H9 (cell line): ENCODE measurements at regions not wholly inside any gene's neighbourhood (a gene's known extent, or its start where the extent isn't known, plus 50 kb on each side); places are given as distances from the start of the nearest gene placed in this dataset.

Source experiments
- DNase-seq: peaks from one replicate; pipeline ENCODE4 v3.0.0-alpha.2; 2017
- H2AFZ ChIP-seq: one replicate; pipeline ENCODE4 v1.6.1; 2013; ENCODE audit warnings: mild to moderate bottlenecking, low read length, control low read depth, moderate library complexity
- H2AK5ac ChIP-seq: 2 replicates; pipeline ENCODE4 v1.6.1; 2013; ENCODE audit warnings: low read length, control low read depth, mixed read lengths; ENCODE audit not compliant: insufficient read length
- H2BK120ac ChIP-seq: one replicate; pipeline ENCODE4 v1.6.1; 2013; ENCODE audit warnings: low read depth, mild to moderate bottlenecking, low read length, control low read depth, inconsistent platforms; ENCODE audit not compliant: poor library complexity, severe bottlenecking
- H2BK12ac ChIP-seq: 2 replicates; pipeline ENCODE4 v1.6.1; 2013; ENCODE audit warnings: low read length, control low read depth, mixed read lengths, low read depth; ENCODE audit not compliant: insufficient read length
- H2BK15ac ChIP-seq: 2 replicates; pipeline ENCODE4 v1.6.1; 2013; ENCODE audit warnings: low read depth, low read length, control low read depth
- H2BK20ac ChIP-seq: one replicate; pipeline ENCODE4 v1.6.1; 2013; ENCODE audit warnings: low read depth, mild to moderate bottlenecking, low read length, control low read depth, inconsistent platforms; ENCODE audit not compliant: poor library complexity, severe bottlenecking
- H2BK5ac ChIP-seq: 2 replicates; pipeline ENCODE4 v1.6.1; 2013; ENCODE audit warnings: low read length, control low read depth, mixed read lengths; ENCODE audit not compliant: insufficient read length
- H3K14ac ChIP-seq: 2 replicates; pipeline ENCODE4 v1.6.1; 2013; ENCODE audit warnings: low read length, control low read depth; ENCODE audit not compliant: insufficient read depth
- H3K18ac ChIP-seq: 2 replicates; pipeline ENCODE4 v1.6.1; 2013; ENCODE audit warnings: low read depth, mild to moderate bottlenecking, mixed read lengths, low read length, control low read depth; ENCODE audit not compliant: insufficient read length
- H3K23ac ChIP-seq: 2 replicates; pipeline ENCODE4 v1.6.1; 2013; ENCODE audit warnings: low read length, control low read depth, mixed read lengths, low read depth; ENCODE audit not compliant: insufficient read length
- H3K23me2 ChIP-seq: 2 replicates; pipeline ENCODE4 v1.6.1; 2013; ENCODE audit warnings: low read depth, mild to moderate bottlenecking, mixed read lengths, low read length, control low read depth; ENCODE audit not compliant: insufficient read length, poor library complexity, severe bottlenecking
- H3K27ac ChIP-seq: 2 replicates; pipeline ENCODE4 v1.5.1; 2013; ENCODE audit warnings: low read length, control low read depth, mixed read lengths, low read depth; ENCODE audit not compliant: insufficient read length
- H3K27me3 ChIP-seq: 2 replicates; pipeline ENCODE4 v1.6.1; 2013; ENCODE audit warnings: low read length, control low read depth, inconsistent platforms; ENCODE audit not compliant: insufficient read depth
- H3K4ac ChIP-seq: 2 replicates; pipeline ENCODE4 v1.6.1; 2013; ENCODE audit warnings: low read depth, mild to moderate bottlenecking, control low read depth, inconsistent platforms, low read length, moderate library complexity
- H3K4me1 ChIP-seq: 2 replicates; pipeline ENCODE4 v1.6.1; 2013; ENCODE audit warnings: low read length, control low read depth, inconsistent platforms; ENCODE audit not compliant: insufficient read depth
- H3K4me2 ChIP-seq: 2 replicates; pipeline ENCODE4 v1.6.1; 2013; ENCODE audit warnings: low read length, control low read depth, mixed read lengths; ENCODE audit not compliant: insufficient read length, insufficient read depth
- H3K56ac ChIP-seq: 2 replicates; pipeline ENCODE4 v1.6.1; 2013; ENCODE audit warnings: low read depth, mild to moderate bottlenecking, mixed read lengths, low read length, control low read depth; ENCODE audit not compliant: insufficient read length
- H3K79me1 ChIP-seq: 2 replicates; pipeline ENCODE4 v1.6.1; 2013; ENCODE audit warnings: low read depth, mild to moderate bottlenecking, moderate library complexity, low read length, control low read depth, inconsistent platforms; ENCODE audit not compliant: insufficient read depth, poor library complexity, severe bottlenecking
- H3K79me2 ChIP-seq: 2 replicates; pipeline ENCODE4 v1.6.1; 2013; ENCODE audit warnings: low read length, control low read depth, inconsistent platforms; ENCODE audit not compliant: insufficient read depth
- H3K9ac ChIP-seq: 2 replicates; pipeline ENCODE4 v1.6.1; 2013; ENCODE audit warnings: low read length, control low read depth, mixed read lengths; ENCODE audit not compliant: insufficient read length; ENCODE audit errors: extremely low read depth
- H3K9me3 ChIP-seq: one replicate; pipeline ENCODE4 v1.6.1; 2013; ENCODE audit warnings: low read depth, low read length, inconsistent platforms; ENCODE audit not compliant: control insufficient read depth
- H3T11ph ChIP-seq: one replicate; pipeline ENCODE4 v1.6.1; 2013; ENCODE audit warnings: mild to moderate bottlenecking, low read length, control low read depth, inconsistent platforms
- H4K20me1 ChIP-seq: one replicate; pipeline ENCODE4 v1.6.1; 2013; ENCODE audit not compliant: control insufficient read depth, insufficient read length, insufficient read depth
- H4K5ac ChIP-seq: 2 replicates; pipeline ENCODE4 v1.6.1; 2013; ENCODE audit warnings: low read depth, mild to moderate bottlenecking, mixed read lengths, low read length, control low read depth; ENCODE audit not compliant: insufficient read length
- H4K8ac ChIP-seq: replicated peaks from 2 replicates; pipeline ENCODE4 v1.6.1; 2013; ENCODE audit warnings: low read length, control low read depth, mixed read lengths, low read depth; ENCODE audit not compliant: insufficient read length
- H4K91ac ChIP-seq: 2 replicates; pipeline ENCODE4 v1.6.1; 2013; ENCODE audit warnings: low read depth, mild to moderate bottlenecking, moderate library complexity, mixed read lengths, low read length, control low read depth; ENCODE audit not compliant: insufficient read length
- H3K27ac Mint-ChIP-seq, 3 experiments: 2 replicates in 2 of 3; 3 replicates in 1 of 3; pipeline ENCODE4 v1.8.0; 2020 to 2021; ENCODE audit warnings: mixed read lengths in 3 of 3, mild to moderate bottlenecking in 1 of 3, moderate library complexity in 1 of 3
- H3K27me3 Mint-ChIP-seq: 2 replicates; pipeline ENCODE4 v1.8.0; 2021; ENCODE audit warnings: low read depth, mild to moderate bottlenecking, moderate library complexity, mixed read lengths
- H3K36me3 Mint-ChIP-seq, 3 experiments: 2 replicates in 2 of 3; 3 replicates in 1 of 3; pipeline ENCODE4 v1.8.0; 2020 to 2021; ENCODE audit warnings: low read depth in 3 of 3, mixed read lengths in 3 of 3; ENCODE audit not compliant: insufficient read depth in 1 of 3
- H3K4me1 Mint-ChIP-seq, 2 experiments: 2 replicates each; pipeline ENCODE4 v1.8.0; 2020; ENCODE audit warnings: mixed read lengths in 2 of 2
- H3K4me3 Mint-ChIP-seq, 2 experiments: 2 replicates in 1 of 2; 3 replicates in 1 of 2; pipeline ENCODE4 v1.8.0; 2020 to 2021; ENCODE audit warnings: mild to moderate bottlenecking in 2 of 2, mixed read lengths in 2 of 2, moderate library complexity in 1 of 2
- H3K9me3 Mint-ChIP-seq, 2 experiments: 2 replicates in 1 of 2; 3 replicates in 1 of 2; pipeline ENCODE4 v1.8.0; 2020; ENCODE audit warnings: mild to moderate bottlenecking in 2 of 2, mixed read lengths in 2 of 2, moderate library complexity in 1 of 2
- CTCF ChIP-seq: fragments of 200-600 bp; sonication (generic); conservative IDR thresholded peaks from 3 replicates; pipeline ENCODE4 v1.8.0; 2021; ENCODE audit warnings: antibody characterized with exemption, mild to moderate bottlenecking
- WGBS: extraction: QIAGEN DNeasy Blood & Tissue Kit; methylation state at CpG from one replicate; pipeline ENCODE4 v1.1.7; 2013; ENCODE audit warnings: missing lambda C conversion rate, low lambda C conversion rate, mixed read lengths; ENCODE audit not compliant: insufficient read length; ENCODE audit errors: extremely low coverage; 5-methylcytosine and 5-hydroxymethylcytosine counted together

GRCh38 chr7:67346876-67347275 lies 350.2 kb downstream of the TYW1 start:
- Histone ChIP-seq H2AFZ (no peak overlapping the region), H3K23ac (no peak overlapping the region), H4K8ac (no peak overlapping the region), H3K56ac (no peak overlapping the region), H3K79me1 (no peaks in the 10 kb centered on the region), H3K9ac (no peak overlapping the region), H3T11ph (no peak overlapping the region), H2BK120ac (no peak overlapping the region), H4K5ac (no peak overlapping the region), H3K79me2 (no peaks in the 10 kb centered on the region), H4K20me1 (no peaks in the 10 kb centered on the region), H3K18ac (no peak overlapping the region), H2AK5ac (no peak overlapping the region), H3K14ac (no peak overlapping the region; the same call in 1 of the 2 replicates), H2BK20ac (no peak overlapping the region), H3K27ac (no peak overlapping the region), H3K27me3 (no peaks in the 10 kb centered on the region), H3K4me1 (no peaks in the 10 kb centered on the region), H3K4me2 (no peak overlapping the region), H2BK12ac (no peak overlapping the region), H3K23me2 (no peaks in the 10 kb centered on the region), H3K4ac (no peak overlapping the region), H2BK15ac (no peak overlapping the region), H3K9me3 (peaks cover 9% of the 10 kb centered on the region), H4K91ac (no peak overlapping the region), H2BK5ac (no peak overlapping the region)
- Mint-ChIP-seq H3K4me3 (no peak overlapping the region), H3K9me3 (peaks cover 6 to 14% of the 10 kb centered on the region in 2 experiments; a peak in 4 of 5 replicates), H3K36me3 (peaks cover 0 to 18% (median 15%) of the 10 kb centered on the region in 3 experiments; a peak in 5 of 7 replicates), H3K27me3 (no peaks in the 10 kb centered on the region; the same call in 1 of the 2 replicates), H3K27ac (no peak overlapping the region), H3K4me1 (peaks cover 13% of the 10 kb centered on the region in 2 experiments)
- TF ChIP-seq CTCF: no peak
- WGBS: no CpG with 5 or more reads among the region's 4 CpGs
- no peak for DNase-seq
